Muscle of leg (tissue), 3 donors: ENCODE measurements at regions not wholly inside any gene's neighbourhood (a gene's known extent, or its start where the extent isn't known, plus 50 kb on each side); places are given as distances from the start of the nearest gene placed in this dataset.
"Not testable (repeated sequence)": the region's sequence is repeated elsewhere in the genome, so short reads cannot be mapped to it uniquely, and the experiment has no call there.

ENCODE experiments used
- DNase-seq: peaks from one replicate; pipeline ENCODE4 v3.0.0; 2013
- H3K27ac ChIP-seq: one replicate; pipeline ENCODE4 v1.5.1; 2013; ENCODE audit warnings: mild to moderate bottlenecking, low read length, control low read depth
- H3K27me3 ChIP-seq: one replicate; pipeline ENCODE4 v1.6.1; 2013; ENCODE audit warnings: low read length; ENCODE audit not compliant: control insufficient read depth, insufficient read depth
- H3K36me3 ChIP-seq: one replicate; pipeline ENCODE4 v1.6.1; 2013; ENCODE audit warnings: low read length; ENCODE audit not compliant: control insufficient read depth, insufficient read depth
- H3K4me1 ChIP-seq: one replicate; pipeline ENCODE4 v1.6.1; 2013; ENCODE audit warnings: low read length; ENCODE audit not compliant: control insufficient read depth, insufficient read depth
- H3K4me3 ChIP-seq: one replicate; pipeline ENCODE4 v1.5.1; 2013; ENCODE audit warnings: low read length, control low read depth
- H3K9me3 ChIP-seq: replicated peaks from 2 replicates; pipeline ENCODE4 v1.6.1; 2013; ENCODE audit warnings: low read depth, low read length; ENCODE audit not compliant: control insufficient read depth
- WGBS: methylation state at CpG from one replicate; pipeline ENCODE4 v1.1.5; 2013; ENCODE audit warnings: missing lambda C conversion rate; ENCODE audit not compliant: insufficient coverage; 5-methylcytosine and 5-hydroxymethylcytosine counted together

- 45% methylated on average over 5 of the region's 7 CpGs for WGBS
- not testable (repeated sequence) for H3K4me3 ChIP-seq, H3K4me1 ChIP-seq, H3K9me3 ChIP-seq, DNase-seq, H3K27me3 ChIP-seq, H3K36me3 ChIP-seq, H3K27ac ChIP-seq
Measured at GRCh38 chr2:35814597-35814996, 541.0 kb upstream of the CRIM1 start.

DNA sequence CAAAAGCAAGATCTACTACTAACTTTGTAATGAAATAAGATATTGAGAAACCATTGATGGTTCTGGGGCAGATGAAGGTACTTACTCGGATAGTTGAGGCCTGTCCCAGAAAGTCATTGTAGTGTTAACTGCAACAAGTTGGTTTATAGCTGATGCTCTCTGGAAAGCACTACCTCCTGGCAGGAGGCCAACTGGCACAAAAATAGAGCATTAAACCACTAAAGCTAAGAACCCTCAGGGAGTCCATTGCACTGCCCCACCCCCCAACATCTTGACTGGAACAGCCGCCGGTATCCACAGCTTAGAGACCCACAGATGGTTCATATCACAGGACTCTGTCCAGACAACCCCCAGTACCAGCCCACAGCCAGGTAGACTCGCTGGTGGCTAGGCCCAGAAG lies 552.5 kb upstream of the CRIM1 start:
- no peaks in the 10 kb centered on the region for H3K4me1 ChIP-seq
- H3K36me3 ChIP-seq, result no peaks in the 10 kb centered on the region
- peak; percentile 4 for DNase-seq
- WGBS, result 0% methylated on average over 2 of the region's 4 CpGs
- no peaks in the 10 kb centered on the region for H3K27me3 ChIP-seq
- H3K9me3 ChIP-seq, result peaks cover 3% of the 10 kb centered on the region
- H3K4me3 ChIP-seq, result no peak overlapping the region
- H3K27ac ChIP-seq, result no peak overlapping the region

- DNase-seq, result no peak
- H3K9me3 ChIP-seq, result no peaks in the 10 kb centered on the region
- no peak overlapping the region for H3K4me3 ChIP-seq
- WGBS, result 72% methylated on average over 3 of the region's 6 CpGs
- H3K27me3 ChIP-seq, result peaks cover 2% of the 10 kb centered on the region
- no peaks in the 10 kb centered on the region for H3K4me1 ChIP-seq
- no peaks in the 10 kb centered on the region for H3K36me3 ChIP-seq
- H3K27ac ChIP-seq, result no peak overlapping the region
Measured at GRCh38 chr2:35794796-35795450, 560.7 kb upstream of the CRIM1 start.

DNA sequence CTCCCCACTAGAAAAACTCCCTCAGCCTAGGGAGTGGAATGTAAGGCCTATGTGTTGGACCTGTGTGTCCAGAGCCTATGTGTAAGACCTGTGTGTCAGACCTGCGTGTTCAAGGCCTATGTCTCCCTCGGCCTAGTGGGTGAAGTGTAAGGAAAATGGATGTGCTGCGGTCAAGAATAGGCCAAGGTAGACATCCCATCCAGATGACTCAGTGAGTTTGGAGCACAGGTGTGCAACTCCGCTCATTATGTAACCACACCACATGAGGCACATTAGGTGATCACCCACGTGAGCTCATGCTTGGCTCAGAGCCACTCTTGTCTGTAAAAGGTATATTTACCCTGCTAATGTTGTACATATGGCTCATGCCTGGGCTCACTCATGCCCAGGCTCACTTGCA lies 565.3 kb upstream of the CRIM1 start:
- H3K36me3 ChIP-seq, result no peaks in the 10 kb centered on the region
- no peaks in the 10 kb centered on the region for H3K4me1 ChIP-seq
- WGBS, result 93% methylated on average over 3 of the region's 5 CpGs
- H3K27ac ChIP-seq, result no peak overlapping the region
- no peaks in the 10 kb centered on the region for H3K9me3 ChIP-seq
- no peaks in the 10 kb centered on the region for H3K27me3 ChIP-seq
- no peak for DNase-seq
- H3K4me3 ChIP-seq, result no peak overlapping the region

DNA sequence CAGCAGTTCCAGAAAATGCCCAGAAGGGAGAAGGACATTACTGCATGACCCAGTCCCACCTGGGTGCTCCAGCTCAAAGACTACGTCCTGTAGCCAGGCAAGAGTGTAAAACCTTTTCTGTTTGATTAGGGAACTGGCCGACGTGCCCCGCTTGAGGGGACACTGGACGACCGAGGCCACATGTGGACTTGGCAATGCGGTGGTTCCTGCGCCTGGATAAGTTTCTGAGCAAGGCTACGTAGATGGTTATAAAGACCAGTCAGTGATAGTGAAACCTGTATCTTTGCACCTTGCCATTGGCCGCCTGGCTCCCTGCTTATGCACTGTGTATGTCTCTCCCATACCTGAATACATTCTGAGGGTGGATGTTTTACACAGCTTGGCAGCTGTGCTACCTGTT lies 567.0 kb upstream of the CRIM1 start:
- Histone ChIP-seq H3K36me3 (no peaks in the 10 kb centered on the region), H3K4me1 (no peaks in the 10 kb centered on the region), H3K27me3 (no peaks in the 10 kb centered on the region), H3K27ac (no peak overlapping the region), H3K4me3 (no peak overlapping the region), H3K9me3 (no peaks in the 10 kb centered on the region)
- no peak for DNase-seq
- WGBS, result 83% methylated on average over 10 of the region's 10 CpGs

DNA sequence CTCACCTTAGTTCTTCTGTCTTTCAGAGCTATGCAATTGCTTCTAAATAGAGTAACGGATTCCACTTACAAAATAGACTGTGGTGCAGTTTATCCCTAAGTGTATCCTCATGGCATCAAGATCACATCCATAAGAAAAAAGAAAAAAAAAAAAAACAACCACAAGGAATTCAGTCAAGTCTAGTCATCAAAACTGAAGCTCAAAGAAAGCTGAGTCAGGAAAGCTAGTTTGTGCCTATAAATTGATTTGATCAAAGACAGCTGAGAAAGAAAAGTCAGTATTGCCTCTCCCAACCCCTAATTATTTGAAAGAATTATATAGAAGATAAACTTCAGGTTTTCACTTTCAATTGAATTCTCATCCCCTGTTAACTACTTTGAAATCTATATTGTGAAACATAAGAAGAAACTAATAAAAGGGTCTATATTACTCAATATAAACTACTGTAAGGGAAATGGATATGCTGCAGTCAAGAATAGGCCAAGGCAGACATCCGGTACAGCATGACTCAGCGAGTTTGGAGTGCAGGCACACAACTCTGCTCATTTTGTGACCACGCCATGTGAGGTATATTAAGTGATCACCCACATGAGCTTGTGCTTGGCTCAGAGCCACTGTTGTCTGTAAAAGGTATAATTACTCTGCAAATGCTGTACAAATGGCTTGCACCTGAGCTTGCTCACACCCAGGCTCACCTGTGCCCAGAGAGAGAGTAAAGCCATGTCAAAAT lies 568.1 kb upstream of the CRIM1 start:
- no peak overlapping the region for H3K4me3 ChIP-seq
- H3K9me3 ChIP-seq, result no peaks in the 10 kb centered on the region
- 96% methylated on average over 3 of the region's 4 CpGs for WGBS
- H3K4me1 ChIP-seq, result no peaks in the 10 kb centered on the region
- no peak overlapping the region for H3K27ac ChIP-seq
- H3K27me3 ChIP-seq, result no peaks in the 10 kb centered on the region
- DNase-seq, result no peak
- H3K36me3 ChIP-seq, result no peaks in the 10 kb centered on the region

DNA sequence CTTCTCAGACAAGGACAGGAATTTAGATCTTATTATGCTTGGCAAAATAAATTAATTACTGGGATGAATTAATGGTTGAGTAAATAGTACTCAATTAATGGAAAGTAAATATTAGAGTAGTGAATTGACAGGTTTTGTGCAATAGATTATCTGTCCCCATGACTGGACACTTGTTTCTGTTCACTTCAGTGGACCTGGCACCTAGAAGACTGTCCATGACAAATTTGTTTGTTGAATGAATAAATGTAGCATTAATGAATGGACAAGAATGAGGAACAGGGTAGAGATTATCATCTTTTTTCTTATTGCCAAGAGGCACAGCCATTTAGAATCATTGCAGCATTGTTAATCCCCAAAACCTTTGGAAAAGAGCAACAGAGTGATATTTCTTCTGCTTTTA lies 570.0 kb upstream of the CRIM1 start:
- no peak overlapping the region for H3K27ac ChIP-seq
- no peaks in the 10 kb centered on the region for H3K4me1 ChIP-seq
- DNase-seq, result no peak
- H3K9me3 ChIP-seq, result no peaks in the 10 kb centered on the region
- no peak overlapping the region for H3K4me3 ChIP-seq
- H3K27me3 ChIP-seq, result no peaks in the 10 kb centered on the region
- no peaks in the 10 kb centered on the region for H3K36me3 ChIP-seq

DNA sequence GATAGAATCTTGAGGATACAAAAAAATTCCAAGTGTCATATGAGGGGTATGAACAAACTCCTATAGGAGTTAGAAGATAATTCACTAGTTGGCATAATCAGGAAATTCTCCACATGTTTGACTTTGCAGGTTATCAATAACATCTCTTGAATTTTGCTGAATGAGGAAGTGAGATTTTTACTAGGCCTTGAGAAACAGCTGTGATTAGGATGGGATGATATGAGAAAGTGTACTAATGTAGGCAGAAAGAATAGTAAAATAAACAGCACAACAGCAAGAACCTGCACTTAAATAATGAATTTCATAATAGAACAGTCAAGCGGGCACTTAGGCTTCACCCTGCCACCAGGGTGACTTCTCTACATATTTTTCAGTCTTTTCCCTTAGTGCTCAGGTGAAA lies 570.8 kb upstream of the CRIM1 start:
- no peak overlapping the region for H3K4me3 ChIP-seq
- no peak overlapping the region for H3K27ac ChIP-seq
- no peaks in the 10 kb centered on the region for H3K4me1 ChIP-seq
- no peaks in the 10 kb centered on the region for H3K36me3 ChIP-seq
- H3K9me3 ChIP-seq, result no peaks in the 10 kb centered on the region
- WGBS, result 86% methylated on average over 1 of the region's 1 CpG
- no peak for DNase-seq
- H3K27me3 ChIP-seq, result no peaks in the 10 kb centered on the region

DNA sequence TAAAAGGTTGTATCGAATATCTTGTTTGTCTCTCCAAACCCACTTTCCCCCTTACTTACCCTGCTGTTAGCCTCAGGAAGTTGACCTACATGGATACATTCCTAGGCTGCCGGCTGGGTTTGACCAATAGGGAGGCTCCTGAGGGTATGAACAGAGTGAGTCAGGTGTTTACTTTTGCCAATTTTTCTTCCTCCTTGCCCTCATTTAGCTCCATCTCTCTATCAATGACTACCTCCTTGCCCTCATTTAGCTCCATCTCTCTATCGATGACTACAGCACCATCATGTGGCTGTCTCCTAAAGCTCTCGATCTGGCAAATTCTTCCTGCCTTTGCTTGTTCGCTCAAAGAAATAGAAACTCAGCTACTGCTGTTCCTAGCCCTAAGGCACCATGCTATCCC lies 571.9 kb upstream of the CRIM1 start:
- no peak for DNase-seq
- H3K27ac ChIP-seq, result no peak overlapping the region
- H3K4me3 ChIP-seq, result no peak overlapping the region
- no peaks in the 10 kb centered on the region for H3K27me3 ChIP-seq
- H3K9me3 ChIP-seq, result no peaks in the 10 kb centered on the region
- no peaks in the 10 kb centered on the region for H3K36me3 ChIP-seq
- 75% methylated on average over 2 of the region's 5 CpGs for WGBS
- H3K4me1 ChIP-seq, result no peaks in the 10 kb centered on the region

- Histone ChIP-seq H3K4me1 (no peaks in the 10 kb centered on the region), H3K4me3 (no peak overlapping the region), H3K27me3 (no peaks in the 10 kb centered on the region), H3K27ac (no peak overlapping the region), H3K9me3 (no peaks in the 10 kb centered on the region), H3K36me3 (no peaks in the 10 kb centered on the region)
- WGBS, result no CpG with 5 or more reads among the region's 2 CpGs
- DNase-seq, result no peak
Measured at GRCh38 chr2:35741556-35741955, 614.0 kb upstream of the CRIM1 start.

DNA sequence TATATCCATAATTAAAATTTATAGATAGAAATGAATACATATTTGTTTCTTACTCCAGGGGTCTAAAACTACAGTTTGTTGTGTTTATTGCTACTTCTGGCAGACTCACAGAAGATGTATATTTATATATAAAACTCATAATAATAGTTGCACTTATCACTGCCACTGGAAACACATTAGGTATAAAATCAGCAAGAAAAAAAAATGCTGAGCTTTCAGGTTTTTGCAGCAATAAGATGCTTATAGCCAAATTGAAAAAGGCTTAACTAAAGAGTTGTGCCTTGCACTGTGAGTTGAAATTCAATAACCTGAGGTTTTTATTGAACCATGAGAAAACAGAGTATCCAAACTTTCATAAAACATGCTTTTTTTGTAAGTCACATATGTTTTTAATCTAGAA lies 623.9 kb upstream of the CRIM1 start:
- no peak overlapping the region for H3K4me3 ChIP-seq
- no peaks in the 10 kb centered on the region for H3K27me3 ChIP-seq
- H3K36me3 ChIP-seq, result no peaks in the 10 kb centered on the region
- H3K27ac ChIP-seq, result no peak overlapping the region
- peaks cover 3% of the 10 kb centered on the region for H3K9me3 ChIP-seq
- no peaks in the 10 kb centered on the region for H3K4me1 ChIP-seq
- no peak for DNase-seq
